Left colon (tissue), 2 donors: ENCODE measurements at regions not wholly inside any gene's neighbourhood (a gene's known extent, or its start where the extent isn't known, plus 50 kb on each side); places are given as distances from the start of the nearest gene placed in this dataset.

Experiments
- ATAC-seq: fragments of 200-7000 bp; cut with Tn5 transposase; one replicate; pipeline ENCODE4 v1.9.1; 2020; ENCODE audit warnings: mild to moderate bottlenecking, moderate library complexity
- DNase-seq, 2 donors: peaks; one replicate each; pipeline ENCODE4 v3.0.0-alpha.2; 2020
- intact Hi-C, 2 donors: fragments of 100-400 bp; cut with DNase I in 1 of 2; cut with micrococcal nuclease in 1 of 2; formaldehyde crosslinking; loops; one replicate each; pipeline versions ENCODE4 v1.11.2 to v1.14.0; 2022; cut with DNase I, micrococcal nuclease
- donor health status: DM: no; HTN: no; CAD: no.
- donor health status: DM: yes; HTN: yes; CAD: no.

- intact Hi-C loops, result no loop called here
- ATAC-seq (no peak), DNase-seq (no peak)
Observed at GRCh38 chr2:173766537-173767289, 198.5 kb downstream of the SP3 start.

- intact Hi-C loops, result no loop called here
- no peak for ATAC-seq
- DNase-seq, result no peak
Observed at GRCh38 chr2:173770947-173771678, 194.1 kb downstream of the SP3 start.

- DNase-seq (no peak), ATAC-seq (no peak)
- intact Hi-C loops, result no loop called here
Observed at GRCh38 chr2:173772205-173772604, 193.0 kb downstream of the SP3 start.

- DNase-seq (no peak), ATAC-seq (no peak)
- intact Hi-C loops, result no loop called here
Observed at GRCh38 chr2:173773076-173773475, 192.1 kb downstream of the SP3 start.

GRCh38 chr2:173775440-173775839, 189.7 kb downstream of the SP3 start:
- no peak for ATAC-seq

GRCh38 chr2:173782681-173783080, 182.5 kb downstream of the SP3 start:
- intact Hi-C loops, result no loop called here
- DNase-seq (no peak), ATAC-seq (no peak)

More at GRCh38 chr2:173775440-173775839, 189.7 kb downstream of the SP3 start:
- intact Hi-C loops, result no loop called here
- DNase-seq, result no peak

- intact Hi-C loops, result no loop called here
- no peak for DNase-seq
- ATAC-seq, result no peak
Observed at GRCh38 chr2:173783382-173783781, 181.8 kb downstream of the SP3 start.

GRCh38 chr2:173785813-173786212, 179.4 kb downstream of the SP3 start:
- intact Hi-C loops, result no loop called here
- no peak for ATAC-seq
- no peak for DNase-seq

- no peak for ATAC-seq
- DNase-seq, result no peak
- intact Hi-C loops, result no loop called here
Observed at GRCh38 chr2:173791502-173791901, 173.7 kb downstream of the SP3 start.

- ATAC-seq (no peak), DNase-seq (no peak)
- intact Hi-C loops, result no loop called here
Observed at GRCh38 chr2:173792166-173792565, 173.0 kb downstream of the SP3 start.

GRCh38 chr2:173792741-173793140, 172.4 kb downstream of the SP3 start:
- intact Hi-C loops, result no loop called here
- ATAC-seq (no peak), DNase-seq (no peak)

GRCh38 chr2:173793709-173794565, 171.2 kb downstream of the SP3 start:
- intact Hi-C loops, result no loop called here
- peak; percentile 96 for ATAC-seq
- peak; percentile 25 to 35 for DNase-seq

GRCh38 chr2:173797586-173798263, 167.4 kb downstream of the SP3 start:
- ATAC-seq, result no peak

GRCh38 chr2:173802518-173802917, 162.7 kb downstream of the SP3 start:
- ATAC-seq, result no peak
- intact Hi-C loops, result no loop called here
- DNase-seq, result no peak

More at GRCh38 chr2:173797586-173798263, 167.4 kb downstream of the SP3 start:
- no peak for DNase-seq
- intact Hi-C loops, result no loop called here

GRCh38 chr2:173803449-173803848, 161.7 kb downstream of the SP3 start:
- intact Hi-C loops, result no loop called here
- ATAC-seq (peak; percentile 66), DNase-seq (no peak)

- intact Hi-C loops, result no loop called here
- DNase-seq (no peak), ATAC-seq (no peak)
Observed at GRCh38 chr2:173806761-173807160, 158.4 kb downstream of the SP3 start.

GRCh38 chr2:173808718-173809117, 156.5 kb downstream of the SP3 start:
- ATAC-seq (no peak), DNase-seq (no peak)
- intact Hi-C loops, result no loop called here

- DNase-seq, result no peak
- no peak for ATAC-seq
- intact Hi-C loops, result no loop called here
Observed at GRCh38 chr2:173812321-173812720, 152.9 kb downstream of the SP3 start.

- DNase-seq, result no peak
- intact Hi-C loops, result no loop called here
- ATAC-seq, result no peak
Observed at GRCh38 chr2:173814306-173814705, 150.9 kb downstream of the SP3 start.
